GM18505 (cell line): ENCODE measurements at regions not wholly inside any gene's neighbourhood (a gene's known extent, or its start where the extent isn't known, plus 50 kb on each side); places are given as distances from the start of the nearest gene placed in this dataset.
"Not testable (repeated sequence)": the region's sequence is repeated elsewhere in the genome, so short reads cannot be mapped to it uniquely, and the experiment has no call there.

ENCODE experiments used
- ATAC-seq: cut with Tn5 transposase; IDR thresholded peaks from one replicate; pipeline ENCODE4 v1.9.1; 2021; ENCODE audit not compliant: unreplicated experiment
- POLR2A ChIP-seq: IDR thresholded peaks from 4 replicates; pipeline ENCODE4 v1.6.1; 2011; ENCODE audit warnings: borderline replicate concordance; ENCODE audit not compliant: insufficient read depth, insufficient read length; ENCODE audit errors: extremely low read depth

- no peak for TF ChIP-seq POLR2A
- ATAC-seq: no peak
Measured at GRCh38 chr15:100733101-100733842, 130.9 kb downstream of the ASB7 start.

GRCh38 chr15:100733843-100734185, 131.4 kb downstream of the ASB7 start:
- ATAC-seq: not testable (repeated sequence)

GRCh38 chr15:100734586-100734985, 132.2 kb downstream of the ASB7 start:
- no peak for ATAC-seq
- TF ChIP-seq POLR2A: no peak

GRCh38 chr15:100735129-100736053, 133.0 kb downstream of the ASB7 start:
- TF ChIP-seq POLR2A: no peak
- no peak for ATAC-seq

- no peak for ATAC-seq
- TF ChIP-seq POLR2A: no peak
Measured at GRCh38 chr15:100737214-100737613, 134.8 kb downstream of the ASB7 start.

- ATAC-seq: no peak
- no peak for TF ChIP-seq POLR2A
Measured at GRCh38 chr15:100738614-100739013, 136.2 kb downstream of the ASB7 start.

- no peak for ATAC-seq
- TF ChIP-seq POLR2A: no peak
Measured at GRCh38 chr15:100740138-100740537, 137.7 kb downstream of the ASB7 start.

- ATAC-seq: no peak
- no peak for TF ChIP-seq POLR2A
Measured at GRCh38 chr15:100751585-100751984, 128.0 kb upstream of the ALDH1A3 start.

- TF ChIP-seq POLR2A: no peak
- no peak for ATAC-seq
Measured at GRCh38 chr15:100753503-100753902, 126.1 kb upstream of the ALDH1A3 start.

- ATAC-seq: no peak
- no peak for TF ChIP-seq POLR2A
Measured at GRCh38 chr15:100757661-100758060, 122.0 kb upstream of the ALDH1A3 start.

- ATAC-seq: no peak
- TF ChIP-seq POLR2A: no peak
Measured at GRCh38 chr15:100758555-100758954, 121.1 kb upstream of the ALDH1A3 start.

GRCh38 chr15:100759106-100759505, 120.5 kb upstream of the ALDH1A3 start:
- ATAC-seq: no peak
- TF ChIP-seq POLR2A: no peak

GRCh38 chr15:100759698-100760356, 119.8 kb upstream of the ALDH1A3 start:
- TF ChIP-seq POLR2A: no peak
- no peak for ATAC-seq
